ENCODE measurements at regions not wholly inside any gene's neighbourhood (a gene's known extent, or its start where the extent isn't known, plus 50 kb on each side); places are given as distances from the start of the nearest gene placed in this dataset.

DNA sequence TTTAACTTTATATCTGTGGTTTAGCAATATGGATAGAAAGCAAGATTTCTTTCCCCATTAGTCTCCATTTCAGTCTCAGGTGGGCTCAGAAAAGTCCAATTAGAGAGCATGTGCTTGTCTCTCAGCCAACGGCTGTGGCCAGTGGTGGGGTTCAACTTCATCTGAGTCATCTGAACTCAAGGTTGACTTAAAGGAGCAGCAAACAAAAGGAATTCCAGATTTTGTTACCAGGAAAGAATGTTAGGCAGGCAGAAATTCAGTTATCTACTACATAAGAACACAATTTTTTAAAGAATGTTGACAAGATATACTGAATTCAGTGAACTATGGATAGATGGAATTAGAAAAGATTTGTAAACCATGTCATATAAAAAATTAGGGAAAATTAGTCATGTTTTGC lies 784.1 kb downstream of the MAT2B start:
- no peaks in the 10 kb centered on the region for H3K27me3 Mint-ChIP-seq (ENCODE audit: low read depth)
- TF ChIP-seq, protein P1, sequence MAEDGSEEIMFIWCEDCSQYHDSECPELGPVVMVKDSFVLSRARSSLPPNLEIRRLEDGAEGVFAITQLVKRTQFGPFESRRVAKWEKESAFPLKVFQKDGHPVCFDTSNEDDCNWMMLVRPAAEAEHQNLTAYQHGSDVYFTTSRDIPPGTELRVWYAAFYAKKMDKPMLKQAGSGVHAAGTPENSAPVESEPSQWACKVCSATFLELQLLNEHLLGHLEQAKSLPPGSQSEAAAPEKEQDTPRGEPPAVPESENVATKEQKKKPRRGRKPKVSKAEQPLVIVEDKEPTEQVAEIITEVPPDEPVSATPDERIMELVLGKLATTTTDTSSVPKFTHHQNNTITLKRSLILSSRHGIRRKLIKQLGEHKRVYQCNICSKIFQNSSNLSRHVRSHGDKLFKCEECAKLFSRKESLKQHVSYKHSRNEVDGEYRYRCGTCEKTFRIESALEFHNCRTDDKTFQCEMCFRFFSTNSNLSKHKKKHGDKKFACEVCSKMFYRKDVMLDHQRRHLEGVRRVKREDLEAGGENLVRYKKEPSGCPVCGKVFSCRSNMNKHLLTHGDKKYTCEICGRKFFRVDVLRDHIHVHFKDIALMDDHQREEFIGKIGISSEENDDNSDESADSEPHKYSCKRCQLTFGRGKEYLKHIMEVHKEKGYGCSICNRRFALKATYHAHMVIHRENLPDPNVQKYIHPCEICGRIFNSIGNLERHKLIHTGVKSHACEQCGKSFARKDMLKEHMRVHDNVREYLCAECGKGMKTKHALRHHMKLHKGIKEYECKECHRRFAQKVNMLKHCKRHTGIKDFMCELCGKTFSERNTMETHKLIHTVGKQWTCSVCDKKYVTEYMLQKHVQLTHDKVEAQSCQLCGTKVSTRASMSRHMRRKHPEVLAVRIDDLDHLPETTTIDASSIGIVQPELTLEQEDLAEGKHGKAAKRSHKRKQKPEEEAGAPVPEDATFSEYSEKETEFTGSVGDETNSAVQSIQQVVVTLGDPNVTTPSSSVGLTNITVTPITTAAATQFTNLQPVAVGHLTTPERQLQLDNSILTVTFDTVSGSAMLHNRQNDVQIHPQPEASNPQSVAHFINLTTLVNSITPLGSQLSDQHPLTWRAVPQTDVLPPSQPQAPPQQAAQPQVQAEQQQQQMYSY (CRISPR knock-in tag; IDR thresholded peaks at IDR 0.05), result no peak
- TF ChIP-seq, protein P2, sequence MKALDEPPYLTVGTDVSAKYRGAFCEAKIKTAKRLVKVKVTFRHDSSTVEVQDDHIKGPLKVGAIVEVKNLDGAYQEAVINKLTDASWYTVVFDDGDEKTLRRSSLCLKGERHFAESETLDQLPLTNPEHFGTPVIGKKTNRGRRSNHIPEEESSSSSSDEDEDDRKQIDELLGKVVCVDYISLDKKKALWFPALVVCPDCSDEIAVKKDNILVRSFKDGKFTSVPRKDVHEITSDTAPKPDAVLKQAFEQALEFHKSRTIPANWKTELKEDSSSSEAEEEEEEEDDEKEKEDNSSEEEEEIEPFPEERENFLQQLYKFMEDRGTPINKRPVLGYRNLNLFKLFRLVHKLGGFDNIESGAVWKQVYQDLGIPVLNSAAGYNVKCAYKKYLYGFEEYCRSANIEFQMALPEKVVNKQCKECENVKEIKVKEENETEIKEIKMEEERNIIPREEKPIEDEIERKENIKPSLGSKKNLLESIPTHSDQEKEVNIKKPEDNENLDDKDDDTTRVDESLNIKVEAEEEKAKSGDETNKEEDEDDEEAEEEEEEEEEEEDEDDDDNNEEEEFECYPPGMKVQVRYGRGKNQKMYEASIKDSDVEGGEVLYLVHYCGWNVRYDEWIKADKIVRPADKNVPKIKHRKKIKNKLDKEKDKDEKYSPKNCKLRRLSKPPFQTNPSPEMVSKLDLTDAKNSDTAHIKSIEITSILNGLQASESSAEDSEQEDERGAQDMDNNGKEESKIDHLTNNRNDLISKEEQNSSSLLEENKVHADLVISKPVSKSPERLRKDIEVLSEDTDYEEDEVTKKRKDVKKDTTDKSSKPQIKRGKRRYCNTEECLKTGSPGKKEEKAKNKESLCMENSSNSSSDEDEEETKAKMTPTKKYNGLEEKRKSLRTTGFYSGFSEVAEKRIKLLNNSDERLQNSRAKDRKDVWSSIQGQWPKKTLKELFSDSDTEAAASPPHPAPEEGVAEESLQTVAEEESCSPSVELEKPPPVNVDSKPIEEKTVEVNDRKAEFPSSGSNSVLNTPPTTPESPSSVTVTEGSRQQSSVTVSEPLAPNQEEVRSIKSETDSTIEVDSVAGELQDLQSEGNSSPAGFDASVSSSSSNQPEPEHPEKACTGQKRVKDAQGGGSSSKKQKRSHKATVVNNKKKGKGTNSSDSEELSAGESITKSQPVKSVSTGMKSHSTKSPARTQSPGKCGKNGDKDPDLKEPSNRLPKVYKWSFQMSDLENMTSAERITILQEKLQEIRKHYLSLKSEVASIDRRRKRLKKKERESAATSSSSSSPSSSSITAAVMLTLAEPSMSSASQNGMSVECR (CRISPR knock-in tag; IDR thresholded peaks at IDR 0.05; ENCODE audit: borderline replicate concordance), result no peak
- TF ChIP-seq CREM (CRISPR knock-in tag; IDR thresholded peaks at IDR 0.05) (no peak), HMGA2 (CRISPR knock-in tag; IDR thresholded peaks at IDR 0.05) (no peak), KAT7 (CRISPR knock-in tag; IDR thresholded peaks at IDR 0.05; ENCODE audit: borderline replicate concordance) (no peak), CBFB (CRISPR knock-in tag; IDR thresholded peaks at IDR 0.05; ENCODE audit: low read depth) (no peak), GRHL2 (CRISPR knock-in tag; IDR thresholded peaks at IDR 0.05; ENCODE audit: insufficient replicate concordance, severe bottlenecking) (no peak)
- TF ChIP-seq, protein P3, sequence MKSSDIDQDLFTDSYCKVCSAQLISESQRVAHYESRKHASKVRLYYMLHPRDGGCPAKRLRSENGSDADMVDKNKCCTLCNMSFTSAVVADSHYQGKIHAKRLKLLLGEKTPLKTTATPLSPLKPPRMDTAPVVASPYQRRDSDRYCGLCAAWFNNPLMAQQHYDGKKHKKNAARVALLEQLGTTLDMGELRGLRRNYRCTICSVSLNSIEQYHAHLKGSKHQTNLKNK (CRISPR knock-in tag; IDR thresholded peaks at IDR 0.05), result no peak
- TF ChIP-seq, protein P4, sequence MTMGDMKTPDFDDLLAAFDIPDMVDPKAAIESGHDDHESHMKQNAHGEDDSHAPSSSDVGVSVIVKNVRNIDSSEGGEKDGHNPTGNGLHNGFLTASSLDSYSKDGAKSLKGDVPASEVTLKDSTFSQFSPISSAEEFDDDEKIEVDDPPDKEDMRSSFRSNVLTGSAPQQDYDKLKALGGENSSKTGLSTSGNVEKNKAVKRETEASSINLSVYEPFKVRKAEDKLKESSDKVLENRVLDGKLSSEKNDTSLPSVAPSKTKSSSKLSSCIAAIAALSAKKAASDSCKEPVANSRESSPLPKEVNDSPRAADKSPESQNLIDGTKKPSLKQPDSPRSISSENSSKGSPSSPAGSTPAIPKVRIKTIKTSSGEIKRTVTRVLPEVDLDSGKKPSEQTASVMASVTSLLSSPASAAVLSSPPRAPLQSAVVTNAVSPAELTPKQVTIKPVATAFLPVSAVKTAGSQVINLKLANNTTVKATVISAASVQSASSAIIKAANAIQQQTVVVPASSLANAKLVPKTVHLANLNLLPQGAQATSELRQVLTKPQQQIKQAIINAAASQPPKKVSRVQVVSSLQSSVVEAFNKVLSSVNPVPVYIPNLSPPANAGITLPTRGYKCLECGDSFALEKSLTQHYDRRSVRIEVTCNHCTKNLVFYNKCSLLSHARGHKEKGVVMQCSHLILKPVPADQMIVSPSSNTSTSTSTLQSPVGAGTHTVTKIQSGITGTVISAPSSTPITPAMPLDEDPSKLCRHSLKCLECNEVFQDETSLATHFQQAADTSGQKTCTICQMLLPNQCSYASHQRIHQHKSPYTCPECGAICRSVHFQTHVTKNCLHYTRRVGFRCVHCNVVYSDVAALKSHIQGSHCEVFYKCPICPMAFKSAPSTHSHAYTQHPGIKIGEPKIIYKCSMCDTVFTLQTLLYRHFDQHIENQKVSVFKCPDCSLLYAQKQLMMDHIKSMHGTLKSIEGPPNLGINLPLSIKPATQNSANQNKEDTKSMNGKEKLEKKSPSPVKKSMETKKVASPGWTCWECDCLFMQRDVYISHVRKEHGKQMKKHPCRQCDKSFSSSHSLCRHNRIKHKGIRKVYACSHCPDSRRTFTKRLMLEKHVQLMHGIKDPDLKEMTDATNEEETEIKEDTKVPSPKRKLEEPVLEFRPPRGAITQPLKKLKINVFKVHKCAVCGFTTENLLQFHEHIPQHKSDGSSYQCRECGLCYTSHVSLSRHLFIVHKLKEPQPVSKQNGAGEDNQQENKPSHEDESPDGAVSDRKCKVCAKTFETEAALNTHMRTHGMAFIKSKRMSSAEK (CRISPR knock-in tag; IDR thresholded peaks at IDR 0.05; ENCODE audit: borderline replicate concordance), result no peak
- TF ChIP-seq, protein P5, sequence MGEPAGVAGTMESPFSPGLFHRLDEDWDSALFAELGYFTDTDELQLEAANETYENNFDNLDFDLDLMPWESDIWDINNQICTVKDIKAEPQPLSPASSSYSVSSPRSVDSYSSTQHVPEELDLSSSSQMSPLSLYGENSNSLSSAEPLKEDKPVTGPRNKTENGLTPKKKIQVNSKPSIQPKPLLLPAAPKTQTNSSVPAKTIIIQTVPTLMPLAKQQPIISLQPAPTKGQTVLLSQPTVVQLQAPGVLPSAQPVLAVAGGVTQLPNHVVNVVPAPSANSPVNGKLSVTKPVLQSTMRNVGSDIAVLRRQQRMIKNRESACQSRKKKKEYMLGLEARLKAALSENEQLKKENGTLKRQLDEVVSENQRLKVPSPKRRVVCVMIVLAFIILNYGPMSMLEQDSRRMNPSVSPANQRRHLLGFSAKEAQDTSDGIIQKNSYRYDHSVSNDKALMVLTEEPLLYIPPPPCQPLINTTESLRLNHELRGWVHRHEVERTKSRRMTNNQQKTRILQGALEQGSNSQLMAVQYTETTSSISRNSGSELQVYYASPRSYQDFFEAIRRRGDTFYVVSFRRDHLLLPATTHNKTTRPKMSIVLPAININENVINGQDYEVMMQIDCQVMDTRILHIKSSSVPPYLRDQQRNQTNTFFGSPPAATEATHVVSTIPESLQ (CRISPR knock-in tag; IDR thresholded peaks at IDR 0.05), result no peak
- no peaks in the 10 kb centered on the region for H3K36me3 Mint-ChIP-seq
- H3K4me3 Mint-ChIP-seq, result no peak overlapping the region
- no peak for ATAC-seq
- no peaks in the 10 kb centered on the region for H3K4me1 Mint-ChIP-seq
- no peak for DNase-seq (ENCODE audit: low spot score)
- H3K27ac Mint-ChIP-seq, result no peak overlapping the region
- POLR2A ChIA-PET, result no interaction called here
- peaks cover 22% of the 10 kb centered on the region for H3K9me3 Mint-ChIP-seq
- CTCF ChIA-PET, result no interaction called here
